K562 (cell line): ENCODE measurements at regions not wholly inside any gene's neighbourhood (a gene's known extent, or its start where the extent isn't known, plus 50 kb on each side); places are given as distances from the start of the nearest gene placed in this dataset.

Experiments
- ATAC-seq: fragments of 200-7000 bp; cut with Tn5 transposase; 3 replicates; pipeline ENCODE4 v1.9.1; 2020; ENCODE audit warnings: moderate library complexity
- BruUV-seq: library from RNA; stranded (reverse); fragments of 400-500 nt; replicated peaks from 2 replicates; lab custom pipeline; 2021; lab: Mats Ljungman, UMichigan
- CTCF ChIA-PET: fragments of 300-600 bp; formaldehyde crosslinking; extraction: SDS; loops from one replicate; lab custom pipeline; 2021; ENCODE audit warnings: low intra/inter-chr PET ratio; lab: Yijun Ruan, JAX
- POLR2A ChIA-PET: fragments of 300-600, 350-650 bp; sonication (Branson Sonifier 250); formaldehyde crosslinking; extraction: SDS; loops from one replicate; lab custom pipeline; 2021; ENCODE audit warnings: antibody characterized with exemption, inconsistent platforms; lab: Yijun Ruan, JAX
- DNase-seq, 4 experiments: peaks; one replicate each; pipeline versions ENCODE4 v3.0.0 to v3.0.0-alpha.2; 2011 to 2018; ENCODE audit warnings: low spot score in 3 of 4, mixed read lengths in 3 of 4; ENCODE audit errors: extremely low read depth in 1 of 4
- FAIRE-seq: peaks from 2 replicates; lab custom pipeline; 2011; peaks lifted over from hg19 to GRCh38; lab: Jason Lieb, UNC
- H2AFZ ChIP-seq: 2 replicates; pipeline ENCODE4 v1.6.0; 2011; ENCODE audit warnings: low read depth, low read length, control low read depth, inconsistent platforms
- H3K27ac ChIP-seq: fragments of 200-600 bp; 3 replicates; pipeline ENCODE4 v1.8.0; 2011; ENCODE audit warnings: low read depth, mild to moderate bottlenecking, control low read depth, inconsistent platforms, low read length, moderate library complexity, mixed read lengths; ENCODE audit errors: extremely low read depth
- H3K27me3 ChIP-seq, 2 experiments: fragments of 300-600 bp in 1 of 2; 2 replicates in 1 of 2; 3 replicates in 1 of 2; pipeline versions ENCODE4 v1.6.0 to v1.8.0; 2011; ENCODE audit warnings: inconsistent platforms in 2 of 2, low read length in 2 of 2, mild to moderate bottlenecking in 1 of 2, mixed read lengths in 1 of 2, moderate library complexity in 1 of 2; ENCODE audit not compliant: control insufficient read depth in 2 of 2, insufficient read depth in 2 of 2
- H3K36me3 ChIP-seq: fragments of 300-600 bp; 3 replicates; pipeline ENCODE4 v1.8.0; 2011; ENCODE audit warnings: mild to moderate bottlenecking, low read length, inconsistent platforms; ENCODE audit not compliant: control insufficient read depth, insufficient read depth
- H3K4me1 ChIP-seq, 2 experiments: fragments of 200-600 bp in 1 of 2; replicated peaks in 1 of 2; 2 replicates in 1 of 2; 3 replicates in 1 of 2; pipeline versions ENCODE4 v1.5.1 to v1.8.0; 2011; ENCODE audit warnings: inconsistent platforms in 2 of 2, low read length in 2 of 2, mild to moderate bottlenecking in 1 of 2, mixed read lengths in 1 of 2, moderate library complexity in 1 of 2; ENCODE audit not compliant: control insufficient read depth in 2 of 2, insufficient read depth in 2 of 2
- H3K4me2 ChIP-seq: 2 replicates; pipeline ENCODE4 v1.6.1; 2011; ENCODE audit warnings: low read length, control low read depth, inconsistent platforms, mixed read lengths; ENCODE audit not compliant: insufficient read depth
- H3K4me3 ChIP-seq: fragments of 200-600 bp; sonication (generic), shearing (Covaris generic); 2 replicates; pipeline ENCODE4 v1.5.1; 2016; ENCODE audit warnings: control low read depth, inconsistent platforms
- H3K79me2 ChIP-seq: fragments of 200-600 bp; 3 replicates; pipeline ENCODE4 v1.8.0; 2011; ENCODE audit warnings: low read length, inconsistent platforms; ENCODE audit not compliant: control insufficient read depth, insufficient read depth
- H3K9ac ChIP-seq, 2 experiments: 2 replicates each; pipeline versions ENCODE4 v1.6.0 to v1.6.1; 2011; ENCODE audit warnings: low read depth in 2 of 2, low read length in 2 of 2, control low read depth in 1 of 2, inconsistent platforms in 1 of 2, mild to moderate bottlenecking in 1 of 2, mixed read lengths in 1 of 2; ENCODE audit not compliant: insufficient read depth in 1 of 2
- H3K9me1 ChIP-seq: one replicate; pipeline ENCODE4 v1.6.0; 2011; ENCODE audit warnings: inconsistent platforms, mild to moderate bottlenecking, low read length, moderate library complexity; ENCODE audit not compliant: control insufficient read depth, insufficient read depth
- H3K9me3 ChIP-seq: replicated peaks from 2 replicates; pipeline ENCODE4 v1.5.1; 2011; ENCODE audit warnings: low read depth, low read length, inconsistent platforms; ENCODE audit not compliant: control insufficient read depth, insufficient read depth
- H4K20me1 ChIP-seq: replicated peaks from 2 replicates; pipeline ENCODE4 v1.6.1; 2011; ENCODE audit warnings: low read length, inconsistent platforms, mixed read lengths; ENCODE audit not compliant: control insufficient read depth, insufficient read depth
- DEAF1 ChIP-seq: fragments of 450-650 bp; formaldehyde crosslinking; IDR thresholded peaks from 2 replicates; pipeline ENCODE4 v1.4.0; 2020; ENCODE audit warnings: mild to moderate bottlenecking, moderate library complexity
- HOMEZ ChIP-seq: fragments of 250-450 bp; sonication (Bioruptor Pico); IDR thresholded peaks from 2 replicates; pipeline ENCODE4 v1.4.0; 2020; ENCODE audit warnings: mild to moderate bottlenecking, moderate library complexity
- MAFK ChIP-seq: IDR thresholded peaks from 2 replicates; pipeline ENCODE4 v1.6.1; 2011; ENCODE audit warnings: low read length, improper control_type of control experiment
- RBFOX2 ChIP-seq: fragments of 200-400 bp; formaldehyde crosslinking; IDR thresholded peaks from 2 replicates; pipeline ENCODE4 v1.6.1; 2017; ENCODE audit warnings: low read depth, mild to moderate bottlenecking, low read length, moderate library complexity
- ZNF444 ChIP-seq: fragments of 250-450 bp; sonication (Bioruptor Pico); IDR thresholded peaks from 2 replicates; pipeline ENCODE4 v1.4.0; 2020; ENCODE audit warnings: mild to moderate bottlenecking, moderate library complexity
- WGBS: fragments of 100-300 bp; shearing (Covaris generic); methylation state at CpG from one replicate; pipeline ENCODE4 v1.1.6; 2016; ENCODE audit warnings: low coverage, mixed read lengths; ENCODE audit not compliant: insufficient coverage; ENCODE audit errors: missing lambda C conversion rate; 5-methylcytosine and 5-hydroxymethylcytosine counted together
- in situ Hi-C: fragments of 300-500 bp; cut with MboI; formaldehyde crosslinking; loops from 4 replicates; pipeline ENCODE4 v1.15.0; 2018; ENCODE audit warnings: inconsistent platforms, mixed read lengths
- intact Hi-C: fragments of 100-400 bp; cut with micrococcal nuclease; formaldehyde crosslinking; loops from 2 replicates; pipeline ENCODE4 v1.14.2; 2022

GRCh38 chr4:33427676-33428075, 2707.5 kb downstream of the PCDH7 start:
- Histone ChIP-seq H3K4me1 (no peaks in the 10 kb centered on the region), H3K36me3 (no peaks in the 10 kb centered on the region), H4K20me1 (no peaks in the 10 kb centered on the region), H2AFZ (no peak overlapping the region), H3K9me3 (no peaks in the 10 kb centered on the region), H3K4me3 (no peak overlapping the region), H3K4me2 (no peak overlapping the region), H3K79me2 (no peaks in the 10 kb centered on the region), H3K27me3 (no peaks in the 10 kb centered on the region), H3K9ac (no peak overlapping the region), H3K27ac (no peak overlapping the region), H3K9me1 (no peaks in the 10 kb centered on the region)
- WGBS = 0% methylated on average over 1 of the region's 1 CpG
- TF ChIP-seq ZNF444 (no peak), RBFOX2 (no peak), HOMEZ (no peak), DEAF1 (CRISPR knock-in tag) (no peak), MAFK (no peak)
- BruUV-seq = no TSS peak
- no peak for FAIRE-seq
- DNase-seq = no peak
- intact Hi-C loops = no loop called here
- in situ Hi-C loops = no loop called here
- ATAC-seq = no peak
- CTCF ChIA-PET = no interaction called here
- POLR2A ChIA-PET = no interaction called here
